GM23338 (cell line): ENCODE measurements at regions not wholly inside any gene's neighbourhood (a gene's known extent, or its start where the extent isn't known, plus 50 kb on each side); places are given as distances from the start of the nearest gene placed in this dataset.

Experiments used
- ATAC-seq: fragments of 200-7000 bp; cut with Tn5 transposase; 3 replicates; pipeline ENCODE4 v1.9.1; 2020
- DNase-seq: peaks from one replicate; pipeline ENCODE4 v3.0.0-alpha.2; 2015; ENCODE audit warnings: low spot score
- H2AFZ ChIP-seq: fragments of 200-600 bp; sonication (generic); 2 replicates; pipeline ENCODE4 v1.8.0; 2016; ENCODE audit warnings: antibody characterized with exemption, mild to moderate bottlenecking, moderate library complexity
- H3F3A ChIP-seq: fragments of 200-600 bp; sonication (generic); replicated peaks from 2 replicates; pipeline ENCODE4 v1.8.0; 2017; ENCODE audit warnings: antibody characterized with exemption, mixed run types, low read depth
- H3K27ac ChIP-seq: fragments of 200-600 bp; sonication (generic); 2 replicates; pipeline ENCODE4 v1.6.1; 2016; ENCODE audit warnings: low read depth
- H3K27me3 ChIP-seq: fragments of 200-600 bp; sonication (generic); 2 replicates; pipeline ENCODE4 v1.8.0; 2016; ENCODE audit warnings: mild to moderate bottlenecking, mixed run types, moderate library complexity; ENCODE audit not compliant: insufficient read depth
- H3K36me3 ChIP-seq: fragments of 200-600 bp; sonication (generic); 2 replicates; pipeline ENCODE4 v1.8.0; 2016; ENCODE audit warnings: mild to moderate bottlenecking; ENCODE audit not compliant: insufficient read depth
- H3K4me1 ChIP-seq: fragments of 200-600 bp; sonication (generic); 2 replicates; pipeline ENCODE4 v1.8.0; 2016; ENCODE audit warnings: mild to moderate bottlenecking, moderate library complexity; ENCODE audit not compliant: insufficient read depth
- H3K4me2 ChIP-seq: fragments of 200-600 bp; sonication (generic); 2 replicates; pipeline ENCODE4 v1.7.1; 2017; ENCODE audit warnings: mixed run types
- H3K4me3 ChIP-seq: fragments of 200-600 bp; sonication (generic); 2 replicates; pipeline ENCODE4 v1.6.1; 2016; ENCODE audit warnings: mixed run types
- H3K79me2 ChIP-seq: fragments of 200-600 bp; sonication (generic); replicated peaks from 2 replicates; pipeline ENCODE4 v1.8.0; 2017; ENCODE audit warnings: mild to moderate bottlenecking; ENCODE audit not compliant: insufficient read depth
- H3K9me2 ChIP-seq: fragments of 200-600 bp; sonication (generic); 2 replicates; pipeline ENCODE4 v1.8.0; 2017; ENCODE audit not compliant: insufficient read depth
- H4K20me1 ChIP-seq: fragments of 200-600 bp; sonication (generic); replicated peaks from 2 replicates; pipeline ENCODE4 v1.8.0; 2017; ENCODE audit warnings: mild to moderate bottlenecking; ENCODE audit not compliant: insufficient read depth
- H3K27ac Mint-ChIP-seq: 2 replicates; pipeline ENCODE4 v1.8.0; 2020; ENCODE audit warnings: inconsistent platforms, mild to moderate bottlenecking, moderate library complexity, mixed read lengths
- H3K27me3 Mint-ChIP-seq: 3 replicates; pipeline ENCODE4 v1.8.0; 2022; ENCODE audit warnings: low read depth, mild to moderate bottlenecking, moderate library complexity, mixed read lengths, inconsistent platforms; ENCODE audit not compliant: insufficient read depth, poor library complexity
- H3K36me3 Mint-ChIP-seq: 3 replicates; pipeline ENCODE4 v1.8.0; 2021; ENCODE audit warnings: low read depth, mild to moderate bottlenecking, inconsistent platforms, moderate library complexity, mixed read lengths
- H3K4me1 Mint-ChIP-seq: 3 replicates; pipeline ENCODE4 v1.8.0; 2020; ENCODE audit warnings: mild to moderate bottlenecking, inconsistent platforms, mixed read lengths
- H3K4me3 Mint-ChIP-seq: 3 replicates; pipeline ENCODE4 v1.8.0; 2021; ENCODE audit warnings: moderate library complexity, mild to moderate bottlenecking, inconsistent platforms, mixed read lengths
- H3K9me3 Mint-ChIP-seq: 3 replicates; pipeline ENCODE4 v1.8.0; 2020; ENCODE audit warnings: moderate library complexity, mild to moderate bottlenecking, inconsistent platforms, mixed read lengths
- CTCF ChIP-seq, 2 experiments: fragments of 200-600 bp in 1 of 2; sonication (generic) in 1 of 2; conservative IDR thresholded peaks; 2 replicates each; pipeline versions ENCODE4 v1.5.1 to v1.6.1; 2016 to 2017; ENCODE audit warnings: antibody characterized with exemption in 2 of 2, low read depth in 2 of 2, mild to moderate bottlenecking in 2 of 2, moderate library complexity in 1 of 2
- EZH2phosphoT487 ChIP-seq: fragments of 200-600 bp; sonication (generic); IDR thresholded peaks from one replicate; pipeline ENCODE4 v1.8.1; 2018; ENCODE audit warnings: antibody characterized with exemption; ENCODE audit not compliant: unreplicated experiment
- JUNB ChIP-seq: IDR thresholded peaks from one replicate; pipeline ENCODE4 v1.6.1; 2016; ENCODE audit warnings: antibody characterized with exemption; ENCODE audit not compliant: unreplicated experiment
- REST ChIP-seq: IDR thresholded peaks from one replicate; pipeline ENCODE4 v1.6.1; 2018; ENCODE audit warnings: antibody characterized with exemption; ENCODE audit not compliant: unreplicated experiment
- ZNF114 ChIP-seq: fragments of 250-450 bp; sonication (Bioruptor Pico); IDR thresholded peaks from 2 replicates; pipeline ENCODE4 v1.5.0; 2020; ENCODE audit warnings: mild to moderate bottlenecking, moderate library complexity
- ZNF331 ChIP-seq: fragments of 250-450 bp; sonication (Bioruptor Pico); IDR thresholded peaks from 2 replicates; pipeline ENCODE4 v1.5.0; 2020; ENCODE audit warnings: low read depth, mild to moderate bottlenecking, moderate library complexity

- Mint-ChIP-seq H3K9me3 (peaks cover 12% of the 10 kb centered on the region), H3K36me3 (no peaks in the 10 kb centered on the region; the same call in 2 of the 3 replicates), H3K4me1 (peaks cover 3% of the 10 kb centered on the region; the same call in 1 of the 3 replicates), H3K4me3 (no peak overlapping the region; the same call in 2 of the 3 replicates), H3K27ac (no peak overlapping the region), H3K27me3 (no peaks in the 10 kb centered on the region)
- no peaks in the 10 kb centered on the region for H4K20me1 ChIP-seq
- TF ChIP-seq EZH2phosphoT487 (no peak), ZNF114 (CRISPR knock-in tag) (no peak), CTCF (conservative IDR thresholded peaks at IDR 0.05; ENCODE audit: low read depth in 2 of 2) (no peak), JUNB (no peak), REST (no peak), ZNF331 (no peak)
- no peak for DNase-seq
- H3F3A ChIP-seq, result no peaks in the 10 kb centered on the region
- no peak overlapping the region for H3K4me3 ChIP-seq
- no peak overlapping the region for H3K27ac ChIP-seq
- ATAC-seq, result no peak
- no peak overlapping the region for H3K4me2 ChIP-seq
- no peaks in the 10 kb centered on the region for H3K4me1 ChIP-seq
- H3K27me3 ChIP-seq, result no peaks in the 10 kb centered on the region
- no peaks in the 10 kb centered on the region for H3K79me2 ChIP-seq
- no peaks in the 10 kb centered on the region for H3K36me3 ChIP-seq
- H2AFZ ChIP-seq, result no peak overlapping the region
- no peaks in the 10 kb centered on the region for H3K9me2 ChIP-seq
Measured at GRCh38 chr11:69358398-69359020, 64.6 kb downstream of the MYEOV start.

GRCh38 chr11:69359735-69360480, 66.0 kb downstream of the MYEOV start:
- no peak overlapping the region for H3K27ac ChIP-seq
- peaks cover 12% of the 10 kb centered on the region for H3K9me3 Mint-ChIP-seq
- TF ChIP-seq EZH2phosphoT487, result no peak
- DNase-seq (no peak), ATAC-seq (no peak)
- H2AFZ ChIP-seq, result no peak overlapping the region
- no peaks in the 10 kb centered on the region; the same call in 2 of the 3 replicates for H3K36me3 Mint-ChIP-seq
- H3K4me2 ChIP-seq, result no peak overlapping the region
- no peaks in the 10 kb centered on the region for H3K27me3 ChIP-seq
- no peaks in the 10 kb centered on the region for H3K27me3 Mint-ChIP-seq
- no peaks in the 10 kb centered on the region for H3K79me2 ChIP-seq
- no peaks in the 10 kb centered on the region for H3F3A ChIP-seq
- peaks cover 3% of the 10 kb centered on the region; the same call in 1 of the 3 replicates for H3K4me1 Mint-ChIP-seq
- H3K9me2 ChIP-seq, result no peaks in the 10 kb centered on the region
- H3K4me3 Mint-ChIP-seq, result no peak overlapping the region
- H3K36me3 ChIP-seq, result no peaks in the 10 kb centered on the region
- no peaks in the 10 kb centered on the region for H3K4me1 ChIP-seq
- no peaks in the 10 kb centered on the region for H4K20me1 ChIP-seq
- no peak overlapping the region for H3K27ac Mint-ChIP-seq
- no peak overlapping the region for H3K4me3 ChIP-seq
